NT2/D1 (cell line): ENCODE measurements at regions not wholly inside any gene's neighbourhood (a gene's known extent, or its start where the extent isn't known, plus 50 kb on each side); places are given as distances from the start of the nearest gene placed in this dataset.

ENCODE experiments used
- DNase-seq: peaks from one replicate; pipeline ENCODE4 v3.0.0-alpha.2; 2011; ENCODE audit warnings: low read depth, low spot score
- H3K27me3 ChIP-seq: 2 replicates; pipeline ENCODE4 v1.6.0; 2011; ENCODE audit warnings: mild to moderate bottlenecking; ENCODE audit not compliant: insufficient read length, insufficient read depth
- H3K36me3 ChIP-seq: 2 replicates; pipeline ENCODE4 v1.6.1; 2011; ENCODE audit warnings: mild to moderate bottlenecking, low read length, mixed read lengths; ENCODE audit not compliant: insufficient read depth, insufficient read length
- H3K4me1 ChIP-seq: 2 replicates; pipeline ENCODE4 v1.5.1; 2011; ENCODE audit not compliant: insufficient read depth, insufficient read length
- H3K4me3 ChIP-seq: 2 replicates; pipeline ENCODE4 v1.5.1; 2011; ENCODE audit warnings: low read depth; ENCODE audit not compliant: insufficient read length
- H3K9ac ChIP-seq: 2 replicates; pipeline ENCODE4 v1.6.0; 2011; ENCODE audit warnings: low read depth; ENCODE audit not compliant: insufficient read length
- H3K9me3 ChIP-seq: 2 replicates; pipeline ENCODE4 v1.5.1; 2011; ENCODE audit warnings: mild to moderate bottlenecking, low read length; ENCODE audit not compliant: insufficient read depth
- SUZ12 ChIP-seq: IDR thresholded peaks from 2 replicates; pipeline ENCODE4 v1.6.1; 2011; ENCODE audit not compliant: insufficient read length, insufficient read depth; ENCODE audit errors: extremely low read depth
- YY1 ChIP-seq: IDR thresholded peaks from 2 replicates; pipeline ENCODE4 v1.6.1; 2011; ENCODE audit not compliant: insufficient read length, insufficient read depth
- ZNF274 ChIP-seq: IDR thresholded peaks from 2 replicates; pipeline ENCODE4 v1.6.1; 2011; ENCODE audit warnings: mild to moderate bottlenecking, low read depth, low read length

DNA sequence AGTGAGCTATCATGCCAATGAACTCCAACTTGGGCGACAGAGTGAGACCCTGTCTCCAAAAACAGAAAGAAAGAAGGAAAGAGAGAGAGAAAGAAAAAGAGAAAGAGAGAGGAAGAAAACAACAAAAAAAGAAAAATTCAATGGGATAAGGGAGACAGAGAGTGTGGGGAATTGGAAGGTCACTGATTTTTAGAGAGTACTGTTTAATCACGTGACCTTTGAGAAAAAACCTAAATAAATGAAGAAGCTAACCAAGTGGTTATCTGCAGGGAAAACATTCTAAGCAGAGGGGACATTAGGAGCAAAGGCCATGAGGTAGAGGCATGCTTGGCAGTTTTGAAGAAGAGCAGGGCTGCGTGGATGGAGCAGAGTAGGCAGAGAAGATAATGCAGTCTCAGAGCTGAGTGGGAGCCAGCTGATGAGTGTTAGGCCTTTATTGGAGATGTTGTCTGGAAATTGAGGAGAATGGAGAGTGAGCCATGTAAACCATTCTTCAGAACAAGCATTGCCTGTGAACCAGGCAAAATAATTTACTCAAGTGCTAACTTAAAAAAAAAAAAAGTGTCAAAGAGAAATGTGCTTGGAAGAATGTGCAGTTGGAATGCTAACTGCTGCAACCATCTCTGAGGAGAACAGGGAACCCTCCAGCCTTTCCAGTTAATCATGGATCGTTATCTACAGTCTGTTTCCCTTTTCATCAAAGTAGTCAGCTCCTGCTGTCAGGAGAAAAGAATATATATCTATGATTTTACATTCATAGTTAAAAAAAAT is 377.3 kb upstream of the SEMA6D start:
- H3K9me3 ChIP-seq = no peaks in the 10 kb centered on the region
- no peak for DNase-seq
- no peaks in the 10 kb centered on the region for H3K36me3 ChIP-seq
- no peaks in the 10 kb centered on the region for H3K4me1 ChIP-seq
- no peaks in the 10 kb centered on the region for H3K27me3 ChIP-seq
- H3K4me3 ChIP-seq = no peak overlapping the region
- TF ChIP-seq ZNF274 = no peak
- TF ChIP-seq SUZ12 = no peak
- TF ChIP-seq YY1 = no peak
- H3K9ac ChIP-seq = no peak overlapping the region

DNA sequence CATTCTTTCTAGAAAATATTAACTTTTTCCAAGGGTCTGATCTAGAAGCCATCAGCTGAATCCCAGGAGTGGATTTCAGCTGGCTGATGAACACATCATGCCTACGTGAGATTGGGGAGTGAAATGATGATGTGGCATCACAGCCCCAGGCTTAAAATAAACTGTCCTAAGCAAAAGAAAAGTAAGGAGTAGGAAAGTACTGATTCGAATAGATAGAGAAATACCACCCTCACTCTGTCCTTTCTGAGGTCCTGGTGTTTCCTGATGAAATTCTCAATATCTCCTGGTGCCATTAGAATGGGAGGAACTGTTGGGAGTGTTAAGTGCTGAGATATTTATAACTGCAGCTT is 376.8 kb upstream of the SEMA6D start:
- no peak for TF ChIP-seq YY1
- no peak for TF ChIP-seq ZNF274
- no peak for TF ChIP-seq SUZ12
- Histone ChIP-seq H3K4me3 (no peak overlapping the region), H3K4me1 (no peaks in the 10 kb centered on the region), H3K36me3 (no peaks in the 10 kb centered on the region), H3K9me3 (no peaks in the 10 kb centered on the region), H3K9ac (no peak overlapping the region), H3K27me3 (no peaks in the 10 kb centered on the region)
- DNase-seq = no peak

DNA sequence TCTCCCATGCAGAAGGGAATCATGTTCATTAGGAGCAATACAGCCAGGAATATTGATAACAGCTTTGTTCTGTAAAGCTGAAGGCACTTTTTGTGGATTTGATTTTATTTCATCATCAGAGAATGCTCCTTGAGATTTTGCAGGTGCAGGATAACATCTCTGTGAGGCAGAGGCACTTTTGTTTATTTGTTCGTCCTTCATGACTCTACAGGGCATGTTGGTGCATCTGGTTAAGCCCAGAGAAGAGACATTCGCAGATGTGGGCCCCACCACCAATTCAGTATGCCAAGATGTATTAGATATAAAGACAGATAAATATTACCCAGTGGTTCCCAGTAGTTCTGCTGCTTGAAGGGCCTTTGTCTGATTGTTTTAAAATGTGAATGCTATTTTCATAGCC is 368.1 kb upstream of the SEMA6D start:
- Histone ChIP-seq H3K9me3 (no peaks in the 10 kb centered on the region), H3K9ac (no peak overlapping the region), H3K36me3 (no peaks in the 10 kb centered on the region), H3K27me3 (no peaks in the 10 kb centered on the region), H3K4me3 (no peak overlapping the region), H3K4me1 (no peaks in the 10 kb centered on the region)
- DNase-seq = no peak
- TF ChIP-seq SUZ12 (no peak), ZNF274 (no peak), YY1 (no peak)

DNA sequence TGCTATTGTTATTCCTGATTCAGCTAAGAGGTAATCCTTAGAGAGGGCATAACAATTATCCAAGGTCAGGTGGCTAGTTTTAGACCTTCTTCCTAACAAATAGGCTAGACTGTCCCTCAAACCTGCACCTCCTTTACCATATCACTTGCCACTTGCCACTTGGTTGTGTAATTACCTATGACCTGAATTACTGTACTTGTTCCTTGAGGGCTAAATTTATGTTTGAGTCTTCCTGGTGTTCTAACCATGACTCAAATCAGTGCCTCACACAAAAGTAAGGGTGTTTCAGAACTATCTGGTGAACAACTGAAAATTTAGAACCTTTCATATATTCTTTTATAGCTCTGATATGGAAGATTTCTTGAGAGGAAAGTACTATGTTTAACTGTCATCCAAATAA is 365.8 kb upstream of the SEMA6D start:
- no peaks in the 10 kb centered on the region for H3K27me3 ChIP-seq
- H3K4me1 ChIP-seq = no peaks in the 10 kb centered on the region
- H3K9ac ChIP-seq = no peak overlapping the region
- H3K9me3 ChIP-seq = no peaks in the 10 kb centered on the region
- no peaks in the 10 kb centered on the region for H3K36me3 ChIP-seq
- no peak for TF ChIP-seq ZNF274
- no peak for TF ChIP-seq YY1
- no peak for TF ChIP-seq SUZ12
- no peak overlapping the region for H3K4me3 ChIP-seq
- no peak for DNase-seq

DNA sequence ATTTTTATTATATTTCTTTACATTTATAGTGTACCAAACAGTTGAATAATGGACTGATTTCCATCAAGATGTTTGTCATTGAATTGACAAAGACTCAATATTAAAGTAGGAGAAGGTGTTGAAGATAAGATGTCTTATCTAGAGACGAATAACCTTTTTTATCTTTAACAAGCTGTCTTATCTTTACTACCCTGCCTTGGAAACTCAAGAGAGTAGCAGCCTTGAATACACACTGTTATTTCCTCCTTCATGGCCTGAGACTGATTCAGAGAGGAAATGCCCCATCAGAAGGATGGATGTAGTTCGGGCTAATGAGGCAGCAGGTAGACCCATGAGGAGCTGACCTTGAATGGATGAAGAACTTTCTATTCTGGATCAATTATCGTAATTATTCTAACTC is 365.1 kb upstream of the SEMA6D start:
- H3K27me3 ChIP-seq = no peaks in the 10 kb centered on the region
- H3K36me3 ChIP-seq = no peaks in the 10 kb centered on the region
- no peaks in the 10 kb centered on the region for H3K4me1 ChIP-seq
- TF ChIP-seq ZNF274 = no peak
- TF ChIP-seq YY1 = no peak
- TF ChIP-seq SUZ12 = no peak
- no peak for DNase-seq
- H3K4me3 ChIP-seq = no peak overlapping the region
- no peak overlapping the region for H3K9ac ChIP-seq
- no peaks in the 10 kb centered on the region for H3K9me3 ChIP-seq

DNA sequence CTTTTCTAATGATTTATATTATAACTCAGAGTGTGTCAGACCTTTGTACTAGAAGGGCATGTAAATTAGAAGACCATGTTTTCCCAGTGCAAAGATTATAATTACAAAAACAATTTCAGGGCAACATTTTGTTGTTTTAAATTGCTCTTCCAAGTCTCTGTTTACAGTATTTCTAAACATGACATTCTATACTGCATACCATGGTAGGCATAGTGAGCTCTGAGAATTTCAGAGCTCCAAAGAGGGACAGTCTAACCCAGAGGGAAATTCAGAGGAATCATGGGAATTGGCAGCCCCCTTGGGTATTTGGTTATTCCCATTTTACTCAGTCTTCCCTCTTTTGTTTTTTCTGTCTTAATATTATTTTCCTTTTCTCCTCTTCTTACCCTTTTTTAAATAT is 361.5 kb upstream of the SEMA6D start:
- DNase-seq = no peak
- no peaks in the 10 kb centered on the region for H3K27me3 ChIP-seq
- no peaks in the 10 kb centered on the region for H3K4me1 ChIP-seq
- no peak for TF ChIP-seq YY1
- no peak for TF ChIP-seq ZNF274
- no peak for TF ChIP-seq SUZ12
- no peaks in the 10 kb centered on the region for H3K36me3 ChIP-seq
- no peak overlapping the region for H3K4me3 ChIP-seq
- no peak overlapping the region for H3K9ac ChIP-seq
- no peaks in the 10 kb centered on the region for H3K9me3 ChIP-seq

DNA sequence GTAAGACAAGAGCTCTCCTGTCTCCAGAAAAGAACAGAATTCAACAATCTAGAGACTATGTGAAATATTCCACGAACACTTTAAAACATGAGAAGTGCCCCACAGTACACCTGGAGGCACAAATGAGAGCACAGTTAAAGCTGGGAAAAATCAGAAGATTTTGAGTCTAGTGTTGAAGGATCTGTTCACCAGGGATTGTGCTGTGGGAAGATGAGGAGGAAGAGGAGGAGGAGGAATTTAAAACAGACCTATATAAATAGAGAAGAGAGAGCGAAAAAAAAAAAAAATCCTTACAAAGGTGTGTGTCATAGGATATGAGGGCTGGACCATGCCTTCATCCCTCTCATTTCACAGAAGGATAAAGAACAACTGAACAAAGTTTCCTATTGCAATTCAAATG is 361.0 kb upstream of the SEMA6D start:
- H3K9ac ChIP-seq = no peak overlapping the region
- no peaks in the 10 kb centered on the region for H3K36me3 ChIP-seq
- TF ChIP-seq YY1 (no peak), SUZ12 (no peak), ZNF274 (no peak)
- no peaks in the 10 kb centered on the region for H3K9me3 ChIP-seq
- H3K4me3 ChIP-seq = no peak overlapping the region
- H3K4me1 ChIP-seq = no peaks in the 10 kb centered on the region
- no peaks in the 10 kb centered on the region for H3K27me3 ChIP-seq
- DNase-seq = no peak

DNA sequence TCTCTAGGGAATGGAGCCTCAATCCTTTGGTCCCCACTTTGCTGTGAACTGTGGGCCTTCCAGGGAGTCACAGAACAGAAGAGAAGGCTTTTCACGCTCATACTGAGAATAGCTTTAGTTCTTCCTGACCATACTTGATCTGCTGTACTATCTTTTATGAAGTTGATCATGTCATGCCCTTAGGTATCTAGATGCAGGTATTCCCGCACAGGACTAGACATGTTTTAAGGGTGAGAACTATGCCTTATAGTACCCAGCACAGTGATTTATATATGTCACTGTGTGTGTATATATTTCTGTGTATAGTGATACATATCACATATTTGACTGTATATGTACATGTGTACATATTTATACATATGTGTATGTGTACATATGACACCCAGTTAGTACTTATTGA is 358.4 kb upstream of the SEMA6D start:
- H3K9me3 ChIP-seq = no peaks in the 10 kb centered on the region
- no peaks in the 10 kb centered on the region for H3K36me3 ChIP-seq
- no peak overlapping the region for H3K4me3 ChIP-seq
- DNase-seq = no peak
- H3K4me1 ChIP-seq = no peaks in the 10 kb centered on the region
- no peaks in the 10 kb centered on the region for H3K27me3 ChIP-seq
- no peak for TF ChIP-seq SUZ12
- TF ChIP-seq YY1 = no peak
- no peak for TF ChIP-seq ZNF274
- H3K9ac ChIP-seq = no peak overlapping the region
